ENCODE measurements at regions not wholly inside any gene's neighbourhood (a gene's known extent, or its start where the extent isn't known, plus 50 kb on each side); places are given as distances from the start of the nearest gene placed in this dataset.

DNA sequence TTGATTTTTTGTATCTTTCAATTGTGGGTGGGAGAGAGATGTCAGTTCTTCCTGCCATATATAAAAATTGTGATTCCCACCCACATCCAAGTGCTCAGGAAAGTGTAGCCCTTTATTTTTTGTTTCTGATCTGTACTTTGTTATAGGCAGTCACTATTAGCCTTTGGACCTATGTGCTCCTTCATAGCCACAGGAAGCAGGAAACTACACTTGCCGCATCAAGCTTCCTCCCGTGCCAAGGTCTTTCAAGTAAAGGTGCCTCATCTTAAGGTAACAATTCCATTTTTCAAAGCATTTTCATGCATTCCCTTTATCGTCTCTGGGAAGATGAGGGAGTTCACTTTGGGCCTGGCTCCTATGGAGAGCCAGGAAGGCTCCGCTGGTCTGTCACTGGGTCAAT is 339.0 kb downstream of the DIRAS2 start:
- no peaks in the 10 kb centered on the region for H3K36me3 ChIP-seq (replicated peaks in 1 of 2; ENCODE audit: control insufficient read depth in 1 of 2, insufficient read depth in 2 of 2, low read length in 1 of 2)
- no peaks in the 10 kb centered on the region for H3K79me2 ChIP-seq (ENCODE audit: insufficient read depth)
- H3F3A ChIP-seq (replicated peaks; ENCODE audit: insufficient read depth), result no peaks in the 10 kb centered on the region
- H3K27me3 ChIP-seq (ENCODE audit: insufficient read depth), result no peaks in the 10 kb centered on the region
- no peak overlapping the region for H3K9ac ChIP-seq
- ChIA-PET CTCF (interaction anchor here (1.2 kb wide), 1 partner anchor 339 kb away, joined by 4 read pairs; the partner anchor contains the start of gene DIRAS2), POLR2A (no interaction called here)
- no peak overlapping the region for H3K27ac ChIP-seq (ENCODE audit: low read depth in 2 of 2, low read length in 1 of 2)
- 73% methylated on average over 4 of the region's 4 CpGs for WGBS (ENCODE audit: low lambda C conversion rate)
- TF ChIP-seq, protein P1, sequence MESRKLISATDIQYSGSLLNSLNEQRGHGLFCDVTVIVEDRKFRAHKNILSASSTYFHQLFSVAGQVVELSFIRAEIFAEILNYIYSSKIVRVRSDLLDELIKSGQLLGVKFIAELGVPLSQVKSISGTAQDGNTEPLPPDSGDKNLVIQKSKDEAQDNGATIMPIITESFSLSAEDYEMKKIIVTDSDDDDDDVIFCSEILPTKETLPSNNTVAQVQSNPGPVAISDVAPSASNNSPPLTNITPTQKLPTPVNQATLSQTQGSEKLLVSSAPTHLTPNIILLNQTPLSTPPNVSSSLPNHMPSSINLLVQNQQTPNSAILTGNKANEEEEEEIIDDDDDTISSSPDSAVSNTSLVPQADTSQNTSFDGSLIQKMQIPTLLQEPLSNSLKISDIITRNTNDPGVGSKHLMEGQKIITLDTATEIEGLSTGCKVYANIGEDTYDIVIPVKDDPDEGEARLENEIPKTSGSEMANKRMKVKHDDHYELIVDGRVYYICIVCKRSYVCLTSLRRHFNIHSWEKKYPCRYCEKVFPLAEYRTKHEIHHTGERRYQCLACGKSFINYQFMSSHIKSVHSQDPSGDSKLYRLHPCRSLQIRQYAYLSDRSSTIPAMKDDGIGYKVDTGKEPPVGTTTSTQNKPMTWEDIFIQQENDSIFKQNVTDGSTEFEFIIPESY (IDR thresholded peaks at IDR 0.05; ENCODE audit: borderline replicate concordance, low read depth), result no peak
- no peak for TF ChIP-seq TEAD4 (IDR thresholded peaks at IDR 0.05; ENCODE audit: borderline replicate concordance, insufficient read depth)
- H3K4me1 ChIP-seq (ENCODE audit: control insufficient read depth in 1 of 2, insufficient read depth in 2 of 2, low read depth in 1 of 2, low read length in 1 of 2), result peaks cover 0 to 46% of the 10 kb centered on the region in 2 experiments; a peak in 2 of 4 replicates
- no peaks in the 10 kb centered on the region for H3K9me2 ChIP-seq
- H4K20me1 ChIP-seq (ENCODE audit: insufficient read depth), result no peaks in the 10 kb centered on the region
- no peak for DNase-seq
- H3K4me3 ChIP-seq (ENCODE audit: low read depth in 2 of 2, low read length in 1 of 2), result no peak overlapping the region
- no peak overlapping the region for H3K4me2 ChIP-seq
- no peaks in the 10 kb centered on the region for H3K9me3 ChIP-seq
- no peak overlapping the region for H2AFZ ChIP-seq (ENCODE audit: low read depth)

DNA sequence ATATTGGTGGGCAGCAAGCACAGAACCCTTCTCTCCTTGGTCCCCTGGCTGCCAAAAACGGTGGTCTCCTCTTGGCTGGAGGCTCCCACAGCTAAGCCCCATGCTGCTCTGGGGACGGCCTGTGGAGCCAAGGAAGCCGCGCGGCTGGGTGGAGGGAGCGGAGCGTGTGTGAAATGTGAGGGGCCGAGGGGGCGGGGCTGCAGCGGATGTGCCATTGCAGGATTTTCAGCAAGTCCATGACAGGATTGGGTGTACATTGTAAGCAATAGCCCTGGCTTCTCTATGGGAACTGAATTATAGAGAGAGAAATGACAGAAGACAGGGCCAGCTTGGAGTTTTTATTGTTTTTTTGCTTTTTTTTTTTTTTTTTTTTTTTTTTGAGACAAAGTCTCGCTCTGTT is 336.5 kb downstream of the DIRAS2 start:
- Histone ChIP-seq H3K79me2 (ENCODE audit: insufficient read depth) (no peaks in the 10 kb centered on the region), H3K36me3 (replicated peaks in 1 of 2; ENCODE audit: control insufficient read depth in 1 of 2, insufficient read depth in 2 of 2, low read length in 1 of 2) (no peaks in the 10 kb centered on the region), H2AFZ (ENCODE audit: low read depth) (no peak overlapping the region), H3K9me2 (no peaks in the 10 kb centered on the region), H3F3A (replicated peaks; ENCODE audit: insufficient read depth) (no peaks in the 10 kb centered on the region), H3K9ac (no peak overlapping the region), H4K20me1 (ENCODE audit: insufficient read depth) (no peaks in the 10 kb centered on the region), H3K4me2 (no peak overlapping the region), H3K9me3 (no peaks in the 10 kb centered on the region), H3K27ac (ENCODE audit: low read depth in 2 of 2, low read length in 1 of 2) (no peak overlapping the region; a peak in 1 of 4 replicates), H3K27me3 (ENCODE audit: insufficient read depth) (no peaks in the 10 kb centered on the region), H3K4me3 (ENCODE audit: low read depth in 2 of 2, low read length in 1 of 2) (no peak overlapping the region), H3K4me1 (ENCODE audit: control insufficient read depth in 1 of 2, insufficient read depth in 2 of 2, low read depth in 1 of 2, low read length in 1 of 2) (peaks cover 0 to 45% of the 10 kb centered on the region in 2 experiments; a peak in 2 of 4 replicates)
- WGBS (ENCODE audit: low lambda C conversion rate), result 86% methylated on average over 11 of the region's 11 CpGs
- ChIA-PET POLR2A (no interaction called here), CTCF (interaction anchor here (0.9 to 1.6 kb wide), 3 partner anchors 79 to 467 kb away, joined by 3 to 4 read pairs (median 3); no protein-coding TSS in a partner anchor)
- no peak for DNase-seq
- TF ChIP-seq GATA2 (CRISPR knock-in tag; IDR thresholded peaks at IDR 0.05) (no peak), GABPA (IDR thresholded peaks at IDR 0.05; ENCODE audit: low read depth) (no peak), FOXJ3 (CRISPR knock-in tag; IDR thresholded peaks at IDR 0.05) (no peak), CHD2 (IDR thresholded peaks at IDR 0.05; ENCODE audit: low read length, partially characterized antibody) (no peak), RXRA (IDR thresholded peaks at IDR 0.05; ENCODE audit: borderline replicate concordance, low read depth) (no peak), RAD21 (IDR thresholded peaks at IDR 0.05; ENCODE audit: low read length) (no peak), FOSL2 (IDR thresholded peaks at IDR 0.05; ENCODE audit: borderline replicate concordance, low read depth) (no peak), TAF1 (IDR thresholded peaks at IDR 0.05; ENCODE audit: borderline replicate concordance, low read depth, low read length) (no peak), JUND (IDR thresholded peaks at IDR 0.05) (no peak), EP300 (IDR thresholded peaks at IDR 0.05; ENCODE audit: borderline replicate concordance in 1 of 2, low read depth in 1 of 2, low read length in 1 of 2) (no peak), NFIC (IDR thresholded peaks at IDR 0.05; ENCODE audit: borderline replicate concordance) (no peak), RCOR1 (IDR thresholded peaks at IDR 0.05; ENCODE audit: low read length) (no peak), YY1 (IDR thresholded peaks at IDR 0.05; ENCODE audit: low read depth) (no peak)
- TF ChIP-seq, protein P2, sequence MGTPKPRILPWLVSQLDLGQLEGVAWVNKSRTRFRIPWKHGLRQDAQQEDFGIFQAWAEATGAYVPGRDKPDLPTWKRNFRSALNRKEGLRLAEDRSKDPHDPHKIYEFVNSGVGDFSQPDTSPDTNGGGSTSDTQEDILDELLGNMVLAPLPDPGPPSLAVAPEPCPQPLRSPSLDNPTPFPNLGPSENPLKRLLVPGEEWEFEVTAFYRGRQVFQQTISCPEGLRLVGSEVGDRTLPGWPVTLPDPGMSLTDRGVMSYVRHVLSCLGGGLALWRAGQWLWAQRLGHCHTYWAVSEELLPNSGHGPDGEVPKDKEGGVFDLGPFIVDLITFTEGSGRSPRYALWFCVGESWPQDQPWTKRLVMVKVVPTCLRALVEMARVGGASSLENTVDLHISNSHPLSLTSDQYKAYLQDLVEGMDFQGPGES (IDR thresholded peaks at IDR 0.05; ENCODE audit: low read depth, low read length), result no peak
- TF ChIP-seq, protein P3, sequence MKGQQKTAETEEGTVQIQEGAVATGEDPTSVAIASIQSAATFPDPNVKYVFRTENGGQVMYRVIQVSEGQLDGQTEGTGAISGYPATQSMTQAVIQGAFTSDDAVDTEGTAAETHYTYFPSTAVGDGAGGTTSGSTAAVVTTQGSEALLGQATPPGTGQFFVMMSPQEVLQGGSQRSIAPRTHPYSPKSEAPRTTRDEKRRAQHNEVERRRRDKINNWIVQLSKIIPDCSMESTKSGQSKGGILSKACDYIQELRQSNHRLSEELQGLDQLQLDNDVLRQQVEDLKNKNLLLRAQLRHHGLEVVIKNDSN (IDR thresholded peaks at IDR 0.05; ENCODE audit: borderline replicate concordance, low read depth), result no peak

Data from SK-N-SH (cell line).